ENCODE measurements at regions not wholly inside any gene's neighbourhood (a gene's known extent, or its start where the extent isn't known, plus 50 kb on each side); places are given as distances from the start of the nearest gene placed in this dataset.

DNA sequence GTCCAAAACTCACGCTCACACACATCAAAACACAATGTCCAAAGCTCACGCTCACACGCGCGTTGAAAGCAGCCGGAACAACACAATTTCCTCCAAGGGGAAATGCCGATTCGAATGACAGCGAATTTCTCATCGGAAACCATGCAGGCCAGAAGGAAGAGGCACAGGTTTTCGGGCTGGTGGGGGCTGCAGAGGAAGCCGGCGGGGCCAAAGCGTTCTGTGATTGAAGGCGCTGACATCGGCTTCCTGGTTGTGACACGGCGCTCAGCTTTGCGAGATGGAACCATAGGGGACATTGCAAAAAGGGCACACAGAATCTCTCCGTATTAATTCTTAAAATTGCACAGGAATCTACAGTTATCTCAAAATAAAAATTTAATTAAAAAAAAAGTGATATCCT lies 61.3 kb downstream of the FOXL3 start:
- H2AFZ ChIP-seq (ENCODE audit: low read length): no peak overlapping the region
- DNase-seq (no peak), ATAC-seq (no peak)
- no peaks in the 10 kb centered on the region for H3K9me3 ChIP-seq (ENCODE audit: low read length)
- H3K4me3 ChIP-seq (ENCODE audit: low read length): no peak overlapping the region
- no peaks in the 10 kb centered on the region for H3F3A ChIP-seq (ENCODE audit: low read length, unreplicated experiment)
- H3K9ac ChIP-seq (ENCODE audit: low read length): no peak overlapping the region
- no peaks in the 10 kb centered on the region for H3K79me2 ChIP-seq (ENCODE audit: low read length)
- no peaks in the 10 kb centered on the region for H3K4me1 ChIP-seq (ENCODE audit: insufficient read depth, low read length)
- H3K27ac ChIP-seq (ENCODE audit: low read length): no peak overlapping the region
- H3K9me2 ChIP-seq (replicated peaks; ENCODE audit: low read length): no peaks in the 10 kb centered on the region
- ChIA-PET POLR2A (ENCODE audit: unreplicated experiment) (no interaction called here), CTCF (no interaction called here)
- BruUV-seq (replicated peaks): no TSS peak
- no peaks in the 10 kb centered on the region for H3K36me3 ChIP-seq (ENCODE audit: low read depth, low read length)
- H3K27me3 ChIP-seq (ENCODE audit: low read length): no peaks in the 10 kb centered on the region
- H3K4me2 ChIP-seq (ENCODE audit: low read length): no peak overlapping the region
- TF ChIP-seq EZH2phosphoT487 (IDR thresholded peaks at IDR 0.05; ENCODE audit: borderline replicate concordance, low read length) (no peak), EZH2 (IDR thresholded peaks at IDR 0.05; ENCODE audit: low read length, unreplicated experiment) (no peak)
- TF ChIP-seq, protein P1, sequence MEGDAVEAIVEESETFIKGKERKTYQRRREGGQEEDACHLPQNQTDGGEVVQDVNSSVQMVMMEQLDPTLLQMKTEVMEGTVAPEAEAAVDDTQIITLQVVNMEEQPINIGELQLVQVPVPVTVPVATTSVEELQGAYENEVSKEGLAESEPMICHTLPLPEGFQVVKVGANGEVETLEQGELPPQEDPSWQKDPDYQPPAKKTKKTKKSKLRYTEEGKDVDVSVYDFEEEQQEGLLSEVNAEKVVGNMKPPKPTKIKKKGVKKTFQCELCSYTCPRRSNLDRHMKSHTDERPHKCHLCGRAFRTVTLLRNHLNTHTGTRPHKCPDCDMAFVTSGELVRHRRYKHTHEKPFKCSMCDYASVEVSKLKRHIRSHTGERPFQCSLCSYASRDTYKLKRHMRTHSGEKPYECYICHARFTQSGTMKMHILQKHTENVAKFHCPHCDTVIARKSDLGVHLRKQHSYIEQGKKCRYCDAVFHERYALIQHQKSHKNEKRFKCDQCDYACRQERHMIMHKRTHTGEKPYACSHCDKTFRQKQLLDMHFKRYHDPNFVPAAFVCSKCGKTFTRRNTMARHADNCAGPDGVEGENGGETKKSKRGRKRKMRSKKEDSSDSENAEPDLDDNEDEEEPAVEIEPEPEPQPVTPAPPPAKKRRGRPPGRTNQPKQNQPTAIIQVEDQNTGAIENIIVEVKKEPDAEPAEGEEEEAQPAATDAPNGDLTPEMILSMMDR (conservative IDR thresholded peaks at IDR 0.05; ENCODE audit: low read depth, low read length): no peak
- no peaks in the 10 kb centered on the region for H4K20me1 ChIP-seq (ENCODE audit: low read length)
- intact Hi-C loops (cut with micrococcal nuclease): no loop called here

DNA sequence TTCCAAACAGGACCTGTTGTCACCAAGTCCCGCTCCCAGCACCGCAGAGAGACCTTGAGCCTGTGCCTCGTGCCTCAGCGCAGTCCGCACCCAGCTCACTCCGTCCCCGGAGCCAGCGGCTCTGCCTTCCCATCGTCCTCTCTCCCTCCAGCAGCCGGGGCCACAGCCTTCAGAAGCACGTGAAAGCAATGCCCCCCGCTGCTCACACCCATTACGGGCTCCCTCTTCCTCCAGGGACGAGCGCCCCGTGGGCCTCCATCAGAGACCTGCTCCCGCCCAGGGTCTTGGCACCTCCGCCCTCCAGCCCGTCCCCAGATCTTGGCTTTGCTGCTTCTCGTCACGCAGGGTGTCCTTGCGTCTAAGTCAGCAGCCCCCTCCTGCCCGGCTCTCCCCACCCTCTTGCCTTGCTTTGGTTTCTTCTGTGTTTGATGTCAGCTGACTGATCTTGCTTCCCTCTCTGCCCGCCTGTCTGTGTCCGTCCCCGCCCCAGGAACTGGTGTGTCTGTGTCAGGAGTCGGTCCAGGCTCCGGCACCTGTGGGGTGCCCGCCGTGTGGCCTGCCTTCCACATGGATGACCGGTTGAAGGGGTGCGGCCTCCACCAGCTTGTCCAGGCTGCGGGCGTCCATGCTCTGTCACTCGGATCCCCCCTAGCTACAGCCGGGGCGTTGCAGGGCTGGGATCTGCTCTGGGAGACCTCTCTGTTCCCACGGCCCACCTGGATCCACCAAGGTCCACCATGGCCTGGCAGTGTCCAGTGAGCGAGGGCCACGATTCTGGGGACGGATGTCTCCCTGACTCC lies 61.9 kb downstream of the FOXL3 start:
- no peaks in the 10 kb centered on the region for H3K27me3 ChIP-seq (ENCODE audit: low read length)
- H3K4me3 ChIP-seq (ENCODE audit: low read length): no peak overlapping the region
- H2AFZ ChIP-seq (ENCODE audit: low read length): no peak overlapping the region
- BruUV-seq (replicated peaks): no TSS peak
- intact Hi-C loops (cut with micrococcal nuclease): no loop called here
- no peak for TF ChIP-seq EZH2phosphoT487 (IDR thresholded peaks at IDR 0.05; ENCODE audit: borderline replicate concordance, low read length)
- no peak for TF ChIP-seq EZH2 (IDR thresholded peaks at IDR 0.05; ENCODE audit: low read length, unreplicated experiment)
- TF ChIP-seq, protein P1 (conservative IDR thresholded peaks at IDR 0.05; ENCODE audit: low read depth, low read length): no peak
- no peaks in the 10 kb centered on the region for H3K4me1 ChIP-seq (ENCODE audit: insufficient read depth, low read length)
- H3K36me3 ChIP-seq (ENCODE audit: low read depth, low read length): no peaks in the 10 kb centered on the region
- H3F3A ChIP-seq (ENCODE audit: low read length, unreplicated experiment): no peaks in the 10 kb centered on the region
- CTCF ChIA-PET: no interaction called here
- H4K20me1 ChIP-seq (ENCODE audit: low read length): no peaks in the 10 kb centered on the region
- H3K9me2 ChIP-seq (replicated peaks; ENCODE audit: low read length): no peaks in the 10 kb centered on the region
- H3K9me3 ChIP-seq (ENCODE audit: low read length): no peaks in the 10 kb centered on the region
- ATAC-seq: no peak
- no peak for DNase-seq
- no peak overlapping the region for H3K27ac ChIP-seq (ENCODE audit: low read length)
- POLR2A ChIA-PET (ENCODE audit: unreplicated experiment): no interaction called here
- no peak overlapping the region for H3K4me2 ChIP-seq (ENCODE audit: low read length)
- no peak overlapping the region for H3K9ac ChIP-seq (ENCODE audit: low read length)
- H3K79me2 ChIP-seq (ENCODE audit: low read length): no peaks in the 10 kb centered on the region

DNA sequence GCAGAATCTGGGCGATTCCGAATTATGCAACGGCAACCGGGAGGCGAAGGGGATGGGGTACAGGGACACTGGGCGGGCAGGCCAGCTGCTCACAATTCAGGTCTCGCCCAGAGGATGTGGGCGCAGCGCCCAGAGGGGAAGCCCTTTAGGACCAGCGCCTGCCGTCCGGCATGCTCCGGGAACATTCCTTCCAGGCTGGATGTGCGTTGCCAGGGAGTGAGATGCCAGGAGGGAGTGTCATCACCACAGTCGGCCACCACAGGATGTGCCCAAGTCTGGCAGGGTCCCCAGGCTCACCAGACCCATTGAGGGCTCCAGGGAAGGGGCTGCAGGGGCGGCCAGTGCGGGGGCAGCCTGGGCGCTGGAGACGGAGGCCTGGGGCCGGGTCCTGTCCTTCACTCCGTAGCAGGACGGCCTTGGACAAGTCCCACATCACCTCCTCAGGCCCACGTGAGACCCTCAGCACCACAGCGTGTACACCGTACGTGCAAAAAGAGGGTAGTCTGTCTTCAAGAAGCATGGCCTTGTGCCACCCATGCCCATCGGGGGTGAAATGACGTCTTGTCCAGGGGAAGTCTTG lies 63.9 kb downstream of the FOXL3 start:
- Histone ChIP-seq H3K27me3 (ENCODE audit: low read length) (no peaks in the 10 kb centered on the region), H3K4me2 (ENCODE audit: low read length) (no peak overlapping the region)

More for the DNA sequence above, 63.9 kb downstream of the FOXL3 start:
- Histone ChIP-seq H3K9me2 (replicated peaks; ENCODE audit: low read length) (no peaks in the 10 kb centered on the region), H3K4me1 (ENCODE audit: insufficient read depth, low read length) (no peaks in the 10 kb centered on the region), H4K20me1 (ENCODE audit: low read length) (no peaks in the 10 kb centered on the region), H3K4me3 (ENCODE audit: low read length) (no peak overlapping the region), H3K36me3 (ENCODE audit: low read depth, low read length) (no peaks in the 10 kb centered on the region), H3F3A (ENCODE audit: low read length, unreplicated experiment) (no peaks in the 10 kb centered on the region), H3K79me2 (ENCODE audit: low read length) (no peaks in the 10 kb centered on the region), H3K9me3 (ENCODE audit: low read length) (no peaks in the 10 kb centered on the region), H3K9ac (ENCODE audit: low read length) (no peak overlapping the region), H3K27ac (ENCODE audit: low read length) (no peak overlapping the region), H2AFZ (ENCODE audit: low read length) (no peak overlapping the region)
- no peak for ATAC-seq
- DNase-seq: no peak
- no TSS peak for BruUV-seq (replicated peaks)
- ChIA-PET POLR2A (ENCODE audit: unreplicated experiment) (no interaction called here), CTCF (no interaction called here)
- TF ChIP-seq EZH2 (IDR thresholded peaks at IDR 0.05; ENCODE audit: low read length, unreplicated experiment): no peak
- TF ChIP-seq, protein P1 (conservative IDR thresholded peaks at IDR 0.05; ENCODE audit: low read depth, low read length): no peak
- TF ChIP-seq EZH2phosphoT487 (IDR thresholded peaks at IDR 0.05; ENCODE audit: borderline replicate concordance, low read length): no peak
- intact Hi-C loops (cut with micrococcal nuclease): no loop called here
